Endometrium (tissue), 2 donors: ENCODE measurements at regions not wholly inside any gene's neighbourhood (a gene's known extent, or its start where the extent isn't known, plus 50 kb on each side); places are given as distances from the start of the nearest gene placed in this dataset.
"Not testable (repeated sequence)": the region's sequence is repeated elsewhere in the genome, so short reads cannot be mapped to it uniquely, and the experiment has no call there.

Experiments
- FAIRE-seq: peaks from 2 replicates; lab custom pipeline; 2012; peaks lifted over from hg19 to GRCh38; lab: Jason Lieb, UNC
- donor health status: control.
- donor health status: control.

GRCh38 chr21:32940079-32941014, 85.4 kb upstream of the OLIG2 start:
- no peak for FAIRE-seq

- FAIRE-seq = no peak
Measured at GRCh38 chr21:32941263-32941662, 84.5 kb upstream of the OLIG2 start.

- no peak for FAIRE-seq
Measured at GRCh38 chr21:32946654-32947053, 79.1 kb upstream of the OLIG2 start.

- FAIRE-seq = no peak
Measured at GRCh38 chr21:32947736-32948135, 78.0 kb upstream of the OLIG2 start.

GRCh38 chr21:32949701-32950100, 76.0 kb upstream of the OLIG2 start:
- no peak for FAIRE-seq

GRCh38 chr21:32951041-32951440, 74.7 kb upstream of the OLIG2 start:
- no peak for FAIRE-seq

GRCh38 chr21:32954353-32954752, 71.4 kb upstream of the OLIG2 start:
- no peak for FAIRE-seq

- no peak for FAIRE-seq
Measured at GRCh38 chr21:32955311-32956060, 70.2 kb upstream of the OLIG2 start.

GRCh38 chr21:32956061-32956656, 69.6 kb upstream of the OLIG2 start:
- no peak for FAIRE-seq

- FAIRE-seq = no peak
Measured at GRCh38 chr21:32957545-32957944, 68.2 kb upstream of the OLIG2 start.

GRCh38 chr21:32958288-32959002, 67.3 kb upstream of the OLIG2 start:
- FAIRE-seq = no peak

GRCh38 chr21:32962268-32962667, 63.5 kb upstream of the OLIG2 start:
- FAIRE-seq = no peak

GRCh38 chr21:32965129-32965680, 60.5 kb upstream of the OLIG2 start:
- no peak for FAIRE-seq

GRCh38 chr21:32966120-32966519, 59.6 kb upstream of the OLIG2 start:
- no peak for FAIRE-seq

GRCh38 chr21:32968103-32968502, 57.6 kb upstream of the OLIG2 start:
- FAIRE-seq = not testable (repeated sequence)

GRCh38 chr21:32974653-32975052, 51.1 kb upstream of the OLIG2 start:
- no peak for FAIRE-seq

- no peak for FAIRE-seq
Measured at GRCh38 chr21:32975811-32976431, 49.8 kb upstream of the OLIG2 start.
